Fibroblast of the conjunctiva (primary cell): ENCODE measurements at regions not wholly inside any gene's neighbourhood (a gene's known extent, or its start where the extent isn't known, plus 50 kb on each side); places are given as distances from the start of the nearest gene placed in this dataset.
"Not testable (repeated sequence)": the region's sequence is repeated elsewhere in the genome, so short reads cannot be mapped to it uniquely, and the experiment has no call there.

ENCODE experiments used
- DNase-seq: peaks from one replicate; pipeline ENCODE4 v3.0.0-alpha.2; 2010; ENCODE audit warnings: low read depth

- not testable (repeated sequence) for DNase-seq
Observed at GRCh38 chr6:104676679-104677078, 183.0 kb downstream of the HACE1 start.

GRCh38 chr6:104675161-104675560 lies 184.6 kb downstream of the HACE1 start:
- DNase-seq: not testable (repeated sequence)

GRCh38 chr6:104673078-104673477 lies 186.6 kb downstream of the HACE1 start:
- not testable (repeated sequence) for DNase-seq

GRCh38 chr6:104671591-104671891 lies 188.2 kb downstream of the HACE1 start:
- not testable (repeated sequence) for DNase-seq

- DNase-seq: not testable (repeated sequence)
Observed at GRCh38 chr6:104670834-104671590, 188.7 kb downstream of the HACE1 start.

GRCh38 chr6:104669483-104669882 lies 190.2 kb downstream of the HACE1 start:
- DNase-seq: no peak

- no peak for DNase-seq
Observed at GRCh38 chr6:104656235-104656634, 203.5 kb downstream of the HACE1 start.

- no peak for DNase-seq
Observed at GRCh38 chr6:104653781-104654180, 205.9 kb downstream of the HACE1 start.

GRCh38 chr6:104648347-104648746 lies 211.4 kb downstream of the HACE1 start:
- DNase-seq: no peak

- DNase-seq: no peak
Observed at GRCh38 chr6:104644848-104645247, 214.9 kb downstream of the HACE1 start.

GRCh38 chr6:104642871-104643270 lies 216.8 kb downstream of the HACE1 start:
- no peak for DNase-seq

- DNase-seq: no peak
Observed at GRCh38 chr6:104640761-104641160, 219.0 kb downstream of the HACE1 start.

GRCh38 chr6:104640150-104640700 lies 219.5 kb downstream of the HACE1 start:
- no peak for DNase-seq

GRCh38 chr6:104639668-104640067 lies 220.1 kb downstream of the HACE1 start:
- peak; percentile 80 for DNase-seq

- DNase-seq: peak; percentile 85
Observed at GRCh38 chr6:104638841-104639290, 220.9 kb downstream of the HACE1 start.

- no peak for DNase-seq
Observed at GRCh38 chr6:104633125-104633524, 226.6 kb downstream of the HACE1 start.

GRCh38 chr6:104632588-104632987 lies 227.1 kb downstream of the HACE1 start:
- DNase-seq: no peak

- DNase-seq: no peak
Observed at GRCh38 chr6:104630955-104631354, 228.8 kb downstream of the HACE1 start.

- DNase-seq: no peak
Observed at GRCh38 chr6:104630522-104630921, 229.2 kb downstream of the HACE1 start.

GRCh38 chr6:104629826-104630225 lies 229.9 kb downstream of the HACE1 start:
- DNase-seq: no peak

- DNase-seq: peak; percentile 52
Observed at GRCh38 chr6:104625536-104625935, 234.2 kb downstream of the HACE1 start.

- no peak for DNase-seq
Observed at GRCh38 chr6:104623052-104623690, 236.5 kb downstream of the HACE1 start.

- DNase-seq: no peak
Observed at GRCh38 chr6:104621396-104621795, 238.3 kb downstream of the HACE1 start.
